ENCODE measurements at regions not wholly inside any gene's neighbourhood (a gene's known extent, or its start where the extent isn't known, plus 50 kb on each side); places are given as distances from the start of the nearest gene placed in this dataset.

DNA sequence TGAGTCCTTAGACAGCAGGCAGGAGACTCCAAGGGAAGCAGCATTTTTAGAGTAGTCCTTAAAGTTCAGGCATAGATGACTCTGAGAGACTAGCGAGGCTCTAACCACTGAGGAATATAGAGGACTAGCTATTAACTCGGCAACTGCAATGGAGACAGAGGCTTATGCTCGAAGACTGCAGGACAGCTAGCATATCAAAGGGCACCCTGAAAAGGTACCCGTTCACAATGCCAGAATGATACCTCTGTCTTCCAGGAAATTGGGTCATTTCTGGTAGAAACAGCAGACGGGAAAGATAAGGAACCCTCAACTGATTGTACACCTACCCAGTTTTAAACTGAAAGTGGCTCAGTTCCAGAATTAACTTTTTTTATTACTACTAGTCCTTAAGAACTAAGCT, 1204.0 kb upstream of the ZEB2 start:
- no peak overlapping the region for H3K4me3 ChIP-seq (ENCODE audit: low read depth, low read length)
- TF ChIP-seq CTCF (IDR thresholded peaks at IDR 0.05; ENCODE audit: control insufficient read depth, extremely low read depth, insufficient read depth) = no peak
- no peak for DNase-seq (ENCODE audit: low read depth)

GRCh38 chr2:145721681-145722080, 1201.8 kb upstream of the ZEB2 start:
- TF ChIP-seq CTCF (IDR thresholded peaks at IDR 0.05; ENCODE audit: control insufficient read depth, extremely low read depth, insufficient read depth) = no peak
- no peak overlapping the region for H3K4me3 ChIP-seq (ENCODE audit: low read depth, low read length)
- DNase-seq (ENCODE audit: low read depth) = no peak

- no peak for DNase-seq (ENCODE audit: low read depth)
- TF ChIP-seq CTCF (IDR thresholded peaks at IDR 0.05; ENCODE audit: control insufficient read depth, extremely low read depth, insufficient read depth) = no peak
- no peak overlapping the region for H3K4me3 ChIP-seq (ENCODE audit: low read depth, low read length)
Observed at GRCh38 chr2:145715601-145716000, 1195.7 kb upstream of the ZEB2 start.

DNA sequence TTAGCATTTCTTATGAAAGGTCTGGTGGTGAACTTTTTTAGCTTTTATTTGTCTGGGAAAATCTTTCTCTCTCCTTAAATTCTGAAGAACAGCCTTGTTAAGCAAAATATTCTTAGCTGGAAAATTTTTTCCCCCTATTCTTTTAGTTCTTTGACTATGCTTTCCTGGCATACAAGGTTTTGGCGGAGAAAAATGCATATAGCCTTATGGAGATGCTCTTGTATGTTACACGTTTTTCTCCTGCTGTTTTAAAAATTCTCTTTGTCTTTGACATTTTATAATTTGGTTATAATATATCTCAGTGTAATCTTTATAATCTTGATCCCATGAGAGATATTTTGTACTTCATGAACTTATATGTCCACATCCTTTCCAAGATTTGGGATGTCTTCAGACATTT, 1190.4 kb upstream of the ZEB2 start:
- DNase-seq (ENCODE audit: low read depth) = no peak
- no peak for TF ChIP-seq CTCF (IDR thresholded peaks at IDR 0.05; ENCODE audit: control insufficient read depth, extremely low read depth, insufficient read depth)
- no peak overlapping the region for H3K4me3 ChIP-seq (ENCODE audit: low read depth, low read length)

GRCh38 chr2:145702305-145702704, 1182.4 kb upstream of the ZEB2 start:
- no peak for DNase-seq (ENCODE audit: low read depth)
- TF ChIP-seq CTCF (IDR thresholded peaks at IDR 0.05; ENCODE audit: control insufficient read depth, extremely low read depth, insufficient read depth) = no peak
- H3K4me3 ChIP-seq (ENCODE audit: low read depth, low read length) = no peak overlapping the region

- H3K4me3 ChIP-seq (ENCODE audit: low read depth, low read length) = no peak overlapping the region
- no peak for TF ChIP-seq CTCF (IDR thresholded peaks at IDR 0.05; ENCODE audit: control insufficient read depth, extremely low read depth, insufficient read depth)
- DNase-seq (ENCODE audit: low read depth) = no peak
Observed at GRCh38 chr2:145692971-145693478, 1173.1 kb upstream of the ZEB2 start.

DNA sequence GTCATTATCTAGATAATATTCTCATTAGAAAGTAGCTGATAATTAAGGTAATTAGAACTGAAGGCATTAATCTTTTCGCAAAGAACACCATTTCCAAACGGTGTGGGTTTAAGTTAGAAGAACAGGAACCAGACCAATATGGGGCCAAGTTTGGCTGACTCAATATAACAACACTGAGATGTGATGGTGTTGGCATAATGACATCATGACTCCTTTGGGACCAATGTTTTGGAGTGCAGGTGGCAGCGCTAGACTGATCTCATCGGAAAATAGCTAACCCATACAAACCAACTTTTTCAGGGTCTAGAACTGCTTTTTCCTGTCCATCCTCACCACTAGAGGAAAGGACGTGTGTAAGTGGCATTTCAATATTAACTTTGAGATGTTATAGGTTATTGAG, 1171.7 kb upstream of the ZEB2 start:
- DNase-seq (ENCODE audit: low read depth) = no peak
- TF ChIP-seq CTCF (IDR thresholded peaks at IDR 0.05; ENCODE audit: control insufficient read depth, extremely low read depth, insufficient read depth) = no peak
- no peak overlapping the region for H3K4me3 ChIP-seq (ENCODE audit: low read depth, low read length)
